ENCODE measurements at regions not wholly inside any gene's neighbourhood (a gene's known extent, or its start where the extent isn't known, plus 50 kb on each side); places are given as distances from the start of the nearest gene placed in this dataset.

GRCh38 chr2:7510353-7510752 is 593.1 kb downstream of the RNF144A start:
- Histone ChIP-seq H3K4me3 (no peak overlapping the region), H3K36me3 (no peaks in the 10 kb centered on the region), H3K9me3 (peaks cover 0 to 5% (median 0%) of the 10 kb centered on the region in 4 donors), H3K27ac (replicated peaks in 1 of 4) (no peak overlapping the region), H3K27me3 (peaks cover 0 to 6% (median 0%) of the 10 kb centered on the region in 4 donors), H3K4me1 (no peaks in the 10 kb centered on the region)
- intact Hi-C loops (cut with DNase I) = no loop called here
- 92% methylated on average over 4 of the region's 4 CpGs for WGBS
- TF ChIP-seq POLR2AphosphoS5 (IDR thresholded peaks at IDR 0.05) = no peak
- TF ChIP-seq EP300 (IDR thresholded peaks at IDR 0.05) = no peak
- no peak for TF ChIP-seq CTCF (IDR thresholded peaks at IDR 0.05)
- no peak for TF ChIP-seq POLR2A (IDR thresholded peaks at IDR 0.05; ENCODE audit: low read depth)
- no peak for DNase-seq (ENCODE audit: extremely low spot score)

DNA sequence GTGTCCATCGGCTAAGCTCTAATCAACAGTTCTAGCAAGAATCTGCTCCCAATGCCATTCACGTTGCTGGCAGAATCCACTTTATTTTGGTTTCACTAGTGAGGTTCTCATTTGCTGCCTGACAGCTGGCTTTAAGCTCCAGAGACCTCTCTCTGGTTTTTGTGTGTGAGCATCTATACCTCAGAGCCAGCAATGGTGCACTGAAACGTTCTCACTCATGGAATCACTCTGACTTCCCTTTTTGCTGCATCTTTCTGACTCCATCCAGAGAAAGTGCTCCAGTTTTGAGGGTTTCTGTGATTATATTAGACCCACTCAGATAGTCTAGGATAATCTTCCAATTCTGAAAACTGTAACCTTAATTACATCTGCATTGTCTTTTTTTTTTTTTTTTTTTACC is 596.6 kb downstream of the RNF144A start:
- WGBS = 84% methylated on average over 3 of the region's 3 CpGs
- Histone ChIP-seq H3K27me3 (no peaks in the 10 kb centered on the region), H3K36me3 (no peaks in the 10 kb centered on the region), H3K9me3 (peaks cover 0 to 5% (median 0%) of the 10 kb centered on the region in 4 donors), H3K27ac (replicated peaks in 1 of 4) (no peak overlapping the region), H3K4me1 (no peaks in the 10 kb centered on the region), H3K4me3 (no peak overlapping the region)
- intact Hi-C loops (cut with DNase I) = no loop called here
- TF ChIP-seq CTCF (IDR thresholded peaks at IDR 0.05) = no peak
- no peak for TF ChIP-seq POLR2AphosphoS5 (IDR thresholded peaks at IDR 0.05)
- TF ChIP-seq POLR2A (IDR thresholded peaks at IDR 0.05; ENCODE audit: low read depth) = no peak
- TF ChIP-seq EP300 (IDR thresholded peaks at IDR 0.05) = no peak
- DNase-seq (ENCODE audit: extremely low spot score) = no peak

- intact Hi-C loops (cut with DNase I) = no loop called here
Measured at GRCh38 chr2:7515327-7515726, 598.1 kb downstream of the RNF144A start.

GRCh38 chr2:7516484-7517063 is 599.4 kb downstream of the RNF144A start:
- no peak for TF ChIP-seq POLR2A (IDR thresholded peaks at IDR 0.05; ENCODE audit: low read depth)
- no peak for TF ChIP-seq EP300 (IDR thresholded peaks at IDR 0.05)
- TF ChIP-seq POLR2AphosphoS5 (IDR thresholded peaks at IDR 0.05) = no peak
- TF ChIP-seq CTCF (IDR thresholded peaks at IDR 0.05) = no peak
- Histone ChIP-seq H3K4me1 (no peaks in the 10 kb centered on the region), H3K4me3 (no peak overlapping the region), H3K27me3 (no peaks in the 10 kb centered on the region), H3K27ac (replicated peaks in 1 of 4) (no peak overlapping the region), H3K36me3 (no peaks in the 10 kb centered on the region), H3K9me3 (no peaks in the 10 kb centered on the region)
- WGBS = 74% methylated on average over 2 of the region's 2 CpGs
- intact Hi-C loops (cut with DNase I) = no loop called here
- DNase-seq (ENCODE audit: extremely low spot score) = no peak

More at GRCh38 chr2:7515327-7515726, 598.1 kb downstream of the RNF144A start:
- no peaks in the 10 kb centered on the region for H3K36me3 ChIP-seq
- H3K27ac ChIP-seq (replicated peaks in 1 of 4) = no peak overlapping the region
- no peaks in the 10 kb centered on the region for H3K27me3 ChIP-seq
- DNase-seq (ENCODE audit: extremely low spot score) = no peak
- no peaks in the 10 kb centered on the region for H3K4me1 ChIP-seq
- H3K4me3 ChIP-seq = no peak overlapping the region
- H3K9me3 ChIP-seq = peaks cover 0 to 4% (median 0%) of the 10 kb centered on the region in 4 donors
- TF ChIP-seq POLR2A (IDR thresholded peaks at IDR 0.05; ENCODE audit: low read depth) (no peak), CTCF (IDR thresholded peaks at IDR 0.05) (no peak), POLR2AphosphoS5 (IDR thresholded peaks at IDR 0.05) (no peak), EP300 (IDR thresholded peaks at IDR 0.05) (no peak)

DNA sequence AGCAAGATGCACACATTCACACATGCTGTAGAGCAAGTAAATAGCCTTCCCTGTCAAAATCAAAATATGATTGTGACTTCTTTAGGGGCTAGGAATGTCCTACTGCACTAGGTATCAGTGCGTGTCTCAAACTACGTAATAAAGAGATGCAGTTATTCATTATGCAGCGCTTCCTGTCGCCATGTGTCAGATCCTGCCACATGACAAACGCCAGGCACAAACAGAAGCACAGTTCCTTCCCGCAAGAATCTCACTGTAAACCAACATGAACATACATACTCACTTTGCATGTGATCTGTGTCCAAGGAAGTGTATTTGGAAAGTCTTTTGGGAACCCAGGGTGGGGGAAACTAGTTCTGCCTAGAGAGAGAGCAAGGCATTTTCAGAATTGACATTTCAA is 599.9 kb downstream of the RNF144A start:
- Histone ChIP-seq H3K27ac (replicated peaks in 1 of 4) (no peak overlapping the region), H3K36me3 (no peaks in the 10 kb centered on the region), H3K27me3 (no peaks in the 10 kb centered on the region), H3K4me1 (no peaks in the 10 kb centered on the region), H3K9me3 (no peaks in the 10 kb centered on the region), H3K4me3 (no peak overlapping the region)
- intact Hi-C loops (cut with DNase I) = no loop called here
- TF ChIP-seq POLR2AphosphoS5 (IDR thresholded peaks at IDR 0.05) (no peak), POLR2A (IDR thresholded peaks at IDR 0.05; ENCODE audit: low read depth) (no peak), EP300 (IDR thresholded peaks at IDR 0.05) (no peak), CTCF (IDR thresholded peaks at IDR 0.05) (no peak)
- 39% methylated on average over 6 of the region's 6 CpGs for WGBS
- no peak for DNase-seq (ENCODE audit: extremely low spot score)

Measured in esophagus muscularis mucosa (tissue), 4 donors.